ENCODE measurements at regions not wholly inside any gene's neighbourhood (a gene's known extent, or its start where the extent isn't known, plus 50 kb on each side); places are given as distances from the start of the nearest gene placed in this dataset.

GRCh38 chr13:103168901-103169508 lies 102.8 kb upstream of the SLC10A2 start:
- no peak for TF ChIP-seq REST (IDR thresholded peaks at IDR 0.05; ENCODE audit: low read depth)
- TF ChIP-seq NFIC (IDR thresholded peaks at IDR 0.05) = no peak
- TF ChIP-seq RAD21 (IDR thresholded peaks at IDR 0.05; ENCODE audit: low read depth) = no peak
- TF ChIP-seq MAX (IDR thresholded peaks at IDR 0.05) = no peak

GRCh38 chr13:103164251-103164650 lies 98.0 kb upstream of the SLC10A2 start:
- TF ChIP-seq RAD21 (IDR thresholded peaks at IDR 0.05; ENCODE audit: low read depth) = no peak
- TF ChIP-seq EGR1 (IDR thresholded peaks at IDR 0.05) = no peak
- TF ChIP-seq TCF12 (IDR thresholded peaks at IDR 0.05; ENCODE audit: low read depth) = no peak
- TF ChIP-seq NFIC (IDR thresholded peaks at IDR 0.05) = no peak
- TF ChIP-seq YY1 (IDR thresholded peaks at IDR 0.05; ENCODE audit: low read depth) = no peak

GRCh38 chr13:103161476-103161875 lies 95.3 kb upstream of the SLC10A2 start:
- TF ChIP-seq RAD21 (IDR thresholded peaks at IDR 0.05; ENCODE audit: low read depth) = no peak
- no peak for TF ChIP-seq FOXM1 (IDR thresholded peaks at IDR 0.05; ENCODE audit: borderline replicate concordance, low read depth)

GRCh38 chr13:103157434-103158145 lies 91.4 kb upstream of the SLC10A2 start:
- no peak for TF ChIP-seq USF1 (IDR thresholded peaks at IDR 0.05)

- TF ChIP-seq MAX (IDR thresholded peaks at IDR 0.05) = no peak
- TF ChIP-seq TEAD4 (IDR thresholded peaks at IDR 0.05) = no peak
- no peak for TF ChIP-seq NFIC (IDR thresholded peaks at IDR 0.05)
- TF ChIP-seq EGR1 (IDR thresholded peaks at IDR 0.05) = no peak
- TF ChIP-seq REST (IDR thresholded peaks at IDR 0.05; ENCODE audit: low read depth) = no peak
- no peak for TF ChIP-seq ZBTB7A (IDR thresholded peaks at IDR 0.05; ENCODE audit: low read depth)
- no peak for TF ChIP-seq USF1 (IDR thresholded peaks at IDR 0.05)
- no peak for TF ChIP-seq CEBPB (IDR thresholded peaks at IDR 0.05)
Observed at GRCh38 chr13:103157016-103157415, 90.8 kb upstream of the SLC10A2 start.

GRCh38 chr13:103156346-103156998 lies 90.3 kb upstream of the SLC10A2 start:
- TF ChIP-seq EP300 (IDR thresholded peaks at IDR 0.05; ENCODE audit: borderline replicate concordance) (no peak), TCF12 (IDR thresholded peaks at IDR 0.05; ENCODE audit: low read depth) (no peak), ZBTB7A (IDR thresholded peaks at IDR 0.05; ENCODE audit: low read depth) (no peak), USF1 (IDR thresholded peaks at IDR 0.05) (no peak), TAF1 (IDR thresholded peaks at IDR 0.05; ENCODE audit: low read depth) (no peak), REST (IDR thresholded peaks at IDR 0.05; ENCODE audit: low read depth) (no peak), MAX (IDR thresholded peaks at IDR 0.05) (no peak), CEBPB (IDR thresholded peaks at IDR 0.05) (no peak), CREB1 (IDR thresholded peaks at IDR 0.05; ENCODE audit: low read depth) (no peak), TEAD4 (IDR thresholded peaks at IDR 0.05) (no peak), EGR1 (IDR thresholded peaks at IDR 0.05) (no peak), YY1 (IDR thresholded peaks at IDR 0.05; ENCODE audit: low read depth) (no peak)
